H1 (cell line): ENCODE measurements at regions not wholly inside any gene's neighbourhood (a gene's known extent, or its start where the extent isn't known, plus 50 kb on each side); places are given as distances from the start of the nearest gene placed in this dataset.

Experiments
- CTCF ChIA-PET: fragments of 300-600 bp; sonication (Branson Sonifier 250); formaldehyde crosslinking; loops from one replicate; lab custom pipeline; 2021; ENCODE audit not compliant: partially characterized antibody; lab: Charles Lee
- POLR2A ChIA-PET: fragments of 300-600 bp; sonication (Branson Sonifier 250); formaldehyde crosslinking; loops from one replicate; lab custom pipeline; 2021; ENCODE audit warnings: inconsistent platforms; ENCODE audit not compliant: partially characterized antibody; lab: Charles Lee
- DNase-seq, 2 experiments: peaks; one replicate each; pipeline versions ENCODE4 v3.0.0 to v3.0.0-alpha.2; 2010 to 2022; ENCODE audit warnings: low spot score in 2 of 2, low read depth in 1 of 2, mixed read lengths in 1 of 2
- FAIRE-seq: peaks from 2 replicates; lab custom pipeline; 2011; peaks lifted over from hg19 to GRCh38; lab: Jason Lieb, UNC
- H2AFZ ChIP-seq: 2 replicates; pipeline ENCODE4 v1.8.1; 2012; ENCODE audit warnings: low read length, inconsistent platforms
- H2AK5ac ChIP-seq: 2 replicates; pipeline ENCODE4 v1.6.1; 2013; ENCODE audit warnings: low read depth, low read length
- H2BK120ac ChIP-seq: replicated peaks from 2 replicates; pipeline ENCODE3; 2013; ENCODE audit warnings: low read depth, low read length, inconsistent platforms
- H2BK12ac ChIP-seq: 2 replicates; pipeline ENCODE4 v1.6.1; 2013; ENCODE audit warnings: low read depth, low read length
- H2BK15ac ChIP-seq: 2 replicates; pipeline ENCODE4 v1.6.1; 2013; ENCODE audit warnings: low read length
- H2BK20ac ChIP-seq: 2 replicates; pipeline ENCODE4 v1.6.1; 2013; ENCODE audit warnings: low read length
- H2BK5ac ChIP-seq: 2 replicates; pipeline ENCODE4 v1.6.1; 2013; ENCODE audit warnings: low read depth, low read length
- H3K14ac ChIP-seq: 2 replicates; pipeline ENCODE4 v1.6.1; 2013; ENCODE audit warnings: inconsistent platforms; ENCODE audit not compliant: insufficient read length
- H3K18ac ChIP-seq: 2 replicates; pipeline ENCODE4 v1.6.1; 2013; ENCODE audit warnings: low read length; ENCODE audit errors: extremely low read depth
- H3K23ac ChIP-seq: 2 replicates; pipeline ENCODE4 v1.6.1; 2013; ENCODE audit warnings: inconsistent platforms; ENCODE audit not compliant: insufficient read length
- H3K23me2 ChIP-seq: 2 replicates; pipeline ENCODE4 v1.6.1; 2013; ENCODE audit warnings: low read depth, low read length
- H3K27ac ChIP-seq: 2 replicates; pipeline ENCODE4 v1.6.1; 2011; ENCODE audit warnings: low read depth, low read length, inconsistent platforms
- H3K27me3 ChIP-seq, 4 experiments: replicated peaks in 1 of 4; 1 replicate in 1 of 4; 2 replicates in 3 of 4; pipeline versions ENCODE4 v1.6.1 to v1.8.1; 2011 to 2013; ENCODE audit warnings: low read length in 3 of 4, mild to moderate bottlenecking in 3 of 4, inconsistent platforms in 2 of 4, mixed read lengths in 2 of 4, moderate library complexity in 1 of 4; ENCODE audit not compliant: control insufficient read depth in 3 of 4, insufficient read depth in 3 of 4; ENCODE audit errors: extremely low read depth in 1 of 4
- H3K36me3 ChIP-seq, 4 experiments: 2 replicates each; pipeline versions ENCODE4 v1.6.1 to v1.8.1; 2011 to 2013; ENCODE audit warnings: mild to moderate bottlenecking in 4 of 4, low read length in 3 of 4, moderate library complexity in 2 of 4, control low read depth in 1 of 4, inconsistent platforms in 1 of 4; ENCODE audit not compliant: insufficient read depth in 4 of 4, control insufficient read depth in 2 of 4
- H3K4ac ChIP-seq: replicated peaks from 2 replicates; pipeline ENCODE3; 2013; ENCODE audit warnings: low read length, low read depth, mixed read lengths, inconsistent platforms; ENCODE audit not compliant: insufficient read length
- H3K4me1 ChIP-seq, 4 experiments: replicated peaks in 1 of 4; 1 replicate in 1 of 4; 2 replicates in 3 of 4; pipeline versions ENCODE4 v1.6.1 to v1.8.1; 2011 to 2013; ENCODE audit warnings: low read length in 3 of 4, inconsistent platforms in 2 of 4, mixed read lengths in 1 of 4; ENCODE audit not compliant: insufficient read depth in 4 of 4, control insufficient read depth in 3 of 4
- H3K4me2 ChIP-seq, 2 experiments: 2 replicates each; pipeline versions ENCODE4 v1.6.1 to v1.8.1; 2011 to 2013; ENCODE audit warnings: low read depth in 2 of 2, low read length in 2 of 2, control low read depth in 1 of 2, inconsistent platforms in 1 of 2, mild to moderate bottlenecking in 1 of 2; ENCODE audit not compliant: insufficient read depth in 1 of 2
- H3K4me3 ChIP-seq, 4 experiments: fragments of 200-600, 300-600 bp in 1 of 4; sonication (generic), shearing (Covaris generic), sonication (Bioruptor Twin) in 1 of 4; 2 replicates each; pipeline versions ENCODE4 v1.5.1 to v1.8.1; 2011 to 2016; ENCODE audit warnings: low read length in 4 of 4, low read depth in 3 of 4, control low read depth in 2 of 4, inconsistent platforms in 2 of 4, mild to moderate bottlenecking in 2 of 4, mixed read lengths in 1 of 4, moderate library complexity in 1 of 4; ENCODE audit not compliant: insufficient read depth in 2 of 4; ENCODE audit errors: extremely low read depth in 1 of 4
- H3K56ac ChIP-seq: replicated peaks from 2 replicates; pipeline ENCODE3; 2013; ENCODE audit warnings: low read depth, mild to moderate bottlenecking, mixed read lengths, low read length, inconsistent platforms; ENCODE audit not compliant: insufficient read length
- H3K79me1 ChIP-seq: 2 replicates; pipeline ENCODE4 v1.6.1; 2013; ENCODE audit warnings: low read depth, low read length, control low read depth
- H3K79me2 ChIP-seq, 2 experiments: 2 replicates each; pipeline versions ENCODE4 v1.6.1 to v1.8.1; 2012 to 2013; ENCODE audit warnings: low read length in 2 of 2, mild to moderate bottlenecking in 2 of 2, inconsistent platforms in 1 of 2; ENCODE audit not compliant: insufficient read depth in 2 of 2, control insufficient read depth in 1 of 2
- H3K9ac ChIP-seq, 4 experiments: replicated peaks in 1 of 4; 1 replicate in 1 of 4; 2 replicates in 3 of 4; pipeline versions ENCODE4 v1.6.1 to v1.8.1; 2011 to 2013; ENCODE audit warnings: low read depth in 3 of 4, low read length in 3 of 4, control low read depth in 2 of 4, mild to moderate bottlenecking in 2 of 4, moderate library complexity in 2 of 4, inconsistent platforms in 1 of 4; ENCODE audit errors: extremely low read depth in 1 of 4
- H3K9me3 ChIP-seq, 2 experiments: 2 replicates each; pipeline versions ENCODE4 v1.6.1 to v1.8.1; 2012 to 2013; ENCODE audit warnings: mild to moderate bottlenecking in 2 of 2, moderate library complexity in 2 of 2, control low read depth in 1 of 2, inconsistent platforms in 1 of 2, low read depth in 1 of 2, low read length in 1 of 2, mixed read lengths in 1 of 2; ENCODE audit not compliant: insufficient read depth in 2 of 2
- H4K20me1 ChIP-seq, 2 experiments: replicated peaks in 1 of 2; 2 replicates each; pipeline versions ENCODE3 to v1.8.1; 2011 to 2013; ENCODE audit warnings: inconsistent platforms in 2 of 2, low read length in 2 of 2, mild to moderate bottlenecking in 1 of 2; ENCODE audit not compliant: insufficient read depth in 2 of 2, control insufficient read depth in 1 of 2
- H4K5ac ChIP-seq: 2 replicates; pipeline ENCODE4 v1.6.1; 2013; ENCODE audit warnings: low read length, low read depth, mixed read lengths, inconsistent platforms; ENCODE audit not compliant: insufficient read length
- H4K8ac ChIP-seq: 2 replicates; pipeline ENCODE4 v1.8.0; 2013; ENCODE audit warnings: mild to moderate bottlenecking, moderate library complexity, low read length, inconsistent platforms; ENCODE audit not compliant: insufficient read depth; ENCODE audit errors: extremely low read depth
- H4K91ac ChIP-seq: replicated peaks from 2 replicates; pipeline ENCODE3; 2013; ENCODE audit warnings: low read length, mixed read lengths, inconsistent platforms; ENCODE audit not compliant: insufficient read length
- BACH1 ChIP-seq: IDR thresholded peaks from 2 replicates; pipeline ENCODE4 v1.6.1; 2012; ENCODE audit warnings: low read length, improper control_type of control experiment
- CBX5 ChIP-seq: fragments of 300-800, 300-1000 bp; sonication (generic); IDR thresholded peaks from 2 replicates; pipeline ENCODE4 v1.7.1; 2016; ENCODE audit warnings: antibody characterized with exemption, low read length, low read depth
- CBX8 ChIP-seq: fragments of 300-800, 300-1000 bp; sonication (generic); IDR thresholded peaks from 2 replicates; pipeline ENCODE4 v1.7.1; 2016; ENCODE audit warnings: low read depth, low read length, borderline replicate concordance
- CTBP2 ChIP-seq: IDR thresholded peaks from 2 replicates; pipeline ENCODE4 v1.7.0; 2011; ENCODE audit warnings: borderline replicate concordance, mild to moderate bottlenecking, moderate library complexity, mixed read lengths, low read length; ENCODE audit not compliant: insufficient read depth, insufficient read length
- FOSL1 ChIP-seq: IDR thresholded peaks from 2 replicates; pipeline ENCODE4 v1.6.1; 2011; ENCODE audit warnings: mild to moderate bottlenecking, low read depth, low read length, moderate library complexity; ENCODE audit not compliant: insufficient read depth
- JUND ChIP-seq: IDR thresholded peaks from 2 replicates; pipeline ENCODE4 v1.6.1; 2011; ENCODE audit warnings: mild to moderate bottlenecking, improper control_type of control experiment, low read length
- KDM5A ChIP-seq: fragments of 200-600 bp; IDR thresholded peaks from 2 replicates; pipeline ENCODE4 v1.7.1; 2012; ENCODE audit warnings: mild to moderate bottlenecking, low read length, inconsistent platforms, mixed read lengths
- NANOG ChIP-seq: IDR thresholded peaks from 2 replicates; pipeline ENCODE4 v1.6.1; 2011; ENCODE audit warnings: low read length, low read depth, mild to moderate bottlenecking, inconsistent platforms; ENCODE audit not compliant: insufficient read depth, poor library complexity, severe bottlenecking
- PHF8 ChIP-seq: fragments of 200-600 bp; sonication (generic); conservative IDR thresholded peaks from 2 replicates; pipeline ENCODE4 v1.7.1; 2012; ENCODE audit warnings: low read depth, mild to moderate bottlenecking, inconsistent platforms, low read length, moderate library complexity
- SAP30 ChIP-seq: fragments of 300-600 bp; sonication (generic); IDR thresholded peaks from 2 replicates; pipeline ENCODE4 v1.7.1; 2012; ENCODE audit warnings: low read length, moderate library complexity, mild to moderate bottlenecking, inconsistent platforms; ENCODE audit not compliant: insufficient read depth, insufficient replicate concordance
- SIN3A ChIP-seq, 2 experiments: IDR thresholded peaks in 1 of 2; conservative IDR thresholded peaks in 1 of 2; 2 replicates each; pipeline ENCODE4 v1.6.1; 2011 to 2012; ENCODE audit warnings: low read length in 2 of 2, improper control_type of control experiment in 1 of 2, low read depth in 1 of 2, mild to moderate bottlenecking in 1 of 2
- SUZ12 ChIP-seq: fragments of 200-600 bp; sonication (generic); IDR thresholded peaks from 2 replicates; pipeline ENCODE4 v1.6.1; 2012; ENCODE audit warnings: mild to moderate bottlenecking, inconsistent platforms, low read length, moderate library complexity, mixed read lengths
- TEAD4 ChIP-seq: IDR thresholded peaks from 2 replicates; pipeline ENCODE4 v1.6.1; 2012; ENCODE audit warnings: low read depth, low read length, inconsistent platforms, mixed read lengths
- WGBS, 2 experiments: shearing (Covaris generic) in 1 of 2; methylation state at CpG; one replicate each; pipeline versions ENCODE4 v1.1.6 to v1.1.7; 2013 to 2015; ENCODE audit warnings: low lambda C conversion rate in 2 of 2, mixed read lengths in 2 of 2, inconsistent platforms in 1 of 2, low coverage in 1 of 2, missing lambda C conversion rate in 1 of 2; ENCODE audit not compliant: insufficient replicate concordance in 2 of 2, insufficient coverage in 1 of 2, insufficient read length in 1 of 2; ENCODE audit errors: extremely low coverage in 1 of 2, missing lambda C conversion rate in 1 of 2; 5-methylcytosine and 5-hydroxymethylcytosine counted together
- TF ChIP-seq, protein P1 (sequence below): IDR thresholded peaks from 2 replicates; pipeline ENCODE4 v1.6.1; 2012; ENCODE audit warnings: inconsistent platforms

DNA sequence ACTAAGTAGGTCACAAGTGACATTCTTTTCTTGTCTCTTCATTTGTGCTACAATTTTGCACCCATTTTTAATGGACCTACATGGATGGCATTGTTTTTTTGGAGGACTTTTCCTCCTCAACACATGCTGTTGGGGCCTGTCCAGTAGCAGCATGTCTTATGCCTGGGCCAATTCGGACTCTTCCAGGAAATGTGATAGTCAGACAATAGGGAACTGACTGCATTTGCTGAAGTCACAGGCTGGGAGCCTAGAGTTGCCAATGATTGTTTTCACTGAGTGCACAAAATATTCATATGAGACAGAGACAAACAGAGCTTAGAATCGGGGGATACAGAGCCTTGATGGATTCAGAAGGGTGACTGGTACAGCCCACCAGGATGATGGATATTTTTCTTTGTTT lies 867.3 kb upstream of the GOT2 start:
- CTCF ChIA-PET: interaction anchor here (0.7 to 1.2 kb wide), 3 partner anchors 22 to 555 kb away, joined by 3 to 4 read pairs (median 4); no protein-coding TSS in a partner anchor
- Histone ChIP-seq H3K4me3 (no peak overlapping the region), H3K27me3 (no peaks in the 10 kb centered on the region), H2BK5ac (no peak overlapping the region), H3K9me3 (no peaks in the 10 kb centered on the region), H3K79me2 (no peaks in the 10 kb centered on the region), H2BK12ac (no peak overlapping the region), H3K4me2 (no peak overlapping the region), H3K23me2 (no peaks in the 10 kb centered on the region), H3K18ac (no peak overlapping the region), H2BK20ac (no peak overlapping the region), H3K4ac (no peak overlapping the region), H2BK15ac (no peak overlapping the region), H3K56ac (no peak overlapping the region), H3K79me1 (no peaks in the 10 kb centered on the region), H2BK120ac (no peak overlapping the region), H4K91ac (no peak overlapping the region), H2AFZ (no peak overlapping the region), H3K4me1 (no peaks in the 10 kb centered on the region), H4K5ac (no peak overlapping the region), H3K36me3 (no peaks in the 10 kb centered on the region), H3K23ac (no peak overlapping the region), H4K8ac (no peak overlapping the region), H4K20me1 (no peaks in the 10 kb centered on the region), H2AK5ac (no peak overlapping the region), H3K9ac (no peak overlapping the region), H3K14ac (no peak overlapping the region), H3K27ac (no peak overlapping the region)
- POLR2A ChIA-PET: no interaction called here
- no peak for FAIRE-seq
- DNase-seq: no peak
- WGBS, 2 experiments: 91% methylated on average over 2 of the region's 2 CpGs; no CpG with 5 or more reads in 1 of the 2 experiments
- TF ChIP-seq CTBP2 (no peak), FOSL1 (no peak), NANOG (no peak), SUZ12 (no peak), TEAD4 (no peak), CBX5 (no peak), CBX8 (no peak), KDM5A (no peak), PHF8 (no peak), SIN3A (conservative IDR thresholded peaks at IDR 0.05 in 1 of 2, IDR thresholded peaks at IDR 0.05 in 1 of 2; ENCODE audit: low read depth in 1 of 2, low read length in 2 of 2) (no peak), JUND (no peak), BACH1 (no peak), SAP30 (no peak)
- TF ChIP-seq, protein P1, sequence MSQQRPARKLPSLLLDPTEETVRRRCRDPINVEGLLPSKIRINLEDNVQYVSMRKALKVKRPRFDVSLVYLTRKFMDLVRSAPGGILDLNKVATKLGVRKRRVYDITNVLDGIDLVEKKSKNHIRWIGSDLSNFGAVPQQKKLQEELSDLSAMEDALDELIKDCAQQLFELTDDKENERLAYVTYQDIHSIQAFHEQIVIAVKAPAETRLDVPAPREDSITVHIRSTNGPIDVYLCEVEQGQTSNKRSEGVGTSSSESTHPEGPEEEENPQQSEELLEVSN: no peak
